GM23248 (cell line): ENCODE measurements at regions not wholly inside any gene's neighbourhood (a gene's known extent, or its start where the extent isn't known, plus 50 kb on each side); places are given as distances from the start of the nearest gene placed in this dataset.

Experiments used
- EZH2 ChIP-seq: fragments of 200-600 bp; sonication (generic); IDR thresholded peaks from 2 replicates; pipeline ENCODE4 v1.6.1; 2018; ENCODE audit warnings: antibody characterized with exemption, mild to moderate bottlenecking; ENCODE audit not compliant: insufficient read depth, poor library complexity, severe bottlenecking
- EZH2phosphoT487 ChIP-seq: fragments of 200-600 bp; sonication (generic); IDR thresholded peaks from 2 replicates; pipeline ENCODE4 v1.6.1; 2018; ENCODE audit warnings: antibody characterized with exemption, moderate library complexity, mild to moderate bottlenecking, low read depth; ENCODE audit not compliant: insufficient read depth

- no peak for TF ChIP-seq EZH2
- TF ChIP-seq EZH2phosphoT487 = no peak
Observed at GRCh38 chr18:9017905-9018227, 84.6 kb upstream of the NDUFV2 start.
